ENCODE measurements at regions not wholly inside any gene's neighbourhood (a gene's known extent, or its start where the extent isn't known, plus 50 kb on each side); places are given as distances from the start of the nearest gene placed in this dataset.

DNA sequence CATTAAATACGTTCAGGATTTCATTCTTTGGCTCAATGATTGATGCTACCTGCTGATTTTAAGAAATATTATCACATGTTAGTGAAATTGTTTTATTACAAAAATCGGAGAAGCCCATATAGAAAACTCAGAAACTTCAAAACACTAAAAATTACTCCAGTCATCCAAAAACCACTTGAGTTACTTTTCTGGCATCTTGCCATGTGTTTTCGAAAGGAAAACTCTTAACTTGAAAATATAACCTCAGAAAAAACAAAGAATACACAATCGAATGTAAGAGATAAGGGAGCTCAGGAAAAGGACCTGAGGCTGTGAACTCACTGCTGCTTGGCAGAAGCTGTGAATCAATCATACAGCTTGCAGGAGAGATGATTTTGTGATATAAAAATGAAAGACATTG lies 151.3 kb upstream of the SLITRK3 start:
- DNase-seq (ENCODE audit: low read depth, low spot score) = no peak

DNA sequence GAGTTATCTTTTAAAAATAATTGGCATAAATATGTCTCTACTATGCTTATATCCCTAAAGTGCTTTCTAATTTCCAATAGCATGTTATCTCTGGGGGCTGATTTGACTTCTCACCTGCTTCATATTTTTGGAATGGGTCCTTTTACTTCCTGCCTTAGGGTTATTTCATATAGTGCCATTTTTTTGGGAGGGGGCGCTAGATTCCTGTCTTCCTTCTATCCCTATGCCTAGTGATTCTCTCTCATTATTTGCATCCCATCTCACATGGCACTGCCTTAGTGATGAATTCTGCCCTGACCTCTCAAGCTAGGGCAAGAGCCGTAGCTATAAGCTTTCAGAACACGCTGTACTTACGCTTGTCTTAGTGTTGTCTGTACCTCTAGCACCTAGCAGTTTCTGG lies 150.3 kb upstream of the SLITRK3 start:
- no peak for DNase-seq (ENCODE audit: low read depth, low spot score)

DNA sequence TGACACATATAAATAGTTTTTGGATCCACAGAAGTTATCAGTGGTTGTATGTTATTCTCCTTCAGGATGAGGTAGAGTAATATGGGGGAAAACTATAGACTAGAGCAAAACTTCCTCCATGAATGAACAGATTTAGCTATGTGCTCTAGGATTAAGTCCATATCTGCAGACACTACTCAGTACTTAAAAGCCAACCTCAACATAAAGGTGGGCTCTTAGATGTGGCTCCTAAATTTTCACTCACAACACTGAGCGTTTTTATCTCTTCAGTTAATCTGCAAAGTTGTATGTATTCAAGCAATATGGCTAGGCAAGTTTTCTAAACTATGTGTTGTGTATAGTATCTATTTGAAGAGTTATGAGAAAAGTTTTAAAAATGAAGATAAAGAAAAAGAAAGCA lies 147.0 kb upstream of the SLITRK3 start:
- DNase-seq (ENCODE audit: low read depth, low spot score) = no peak

DNA sequence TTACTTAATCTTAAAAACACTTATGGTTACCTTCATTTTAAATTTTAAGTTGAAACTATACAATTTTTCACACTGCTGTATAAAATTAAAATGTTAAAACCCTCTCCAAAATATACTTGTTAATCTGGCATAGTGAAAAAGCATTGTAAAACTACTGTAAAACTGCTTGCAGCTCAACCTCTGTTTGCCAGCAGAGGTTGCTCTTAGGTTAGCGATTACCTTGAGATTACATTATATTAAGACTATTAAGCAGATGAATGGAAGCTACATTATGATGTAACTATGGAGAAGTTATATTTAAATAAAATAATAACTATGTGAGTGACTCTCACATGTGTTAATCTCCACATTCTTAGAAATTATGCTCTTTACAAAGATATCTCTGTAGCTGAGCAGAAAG lies 143.6 kb upstream of the SLITRK3 start:
- no peak for DNase-seq (ENCODE audit: low read depth, low spot score)

DNA sequence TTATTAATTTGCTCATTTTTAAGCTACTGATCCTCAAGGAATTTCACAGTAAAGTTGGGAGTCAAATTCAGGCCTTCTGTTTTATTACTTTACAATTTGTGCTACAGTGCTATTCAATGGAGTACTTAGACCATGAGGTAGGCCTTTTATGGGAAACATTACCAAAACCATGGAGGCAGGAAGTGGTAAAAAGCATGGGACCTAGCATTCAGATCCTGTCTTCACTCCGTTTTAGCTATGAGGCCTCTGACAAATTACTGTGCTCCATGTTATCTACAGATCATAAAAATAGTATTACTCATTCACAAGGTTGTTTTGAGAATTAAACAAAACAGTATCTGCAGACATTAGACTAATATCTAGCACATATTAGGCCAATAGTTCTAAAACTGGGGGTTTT lies 140.6 kb upstream of the SLITRK3 start:
- no peak for DNase-seq (ENCODE audit: low read depth, low spot score)

Data from ELF-1 (cell line).